ENCODE measurements at regions not wholly inside any gene's neighbourhood (a gene's known extent, or its start where the extent isn't known, plus 50 kb on each side); places are given as distances from the start of the nearest gene placed in this dataset.

DNA sequence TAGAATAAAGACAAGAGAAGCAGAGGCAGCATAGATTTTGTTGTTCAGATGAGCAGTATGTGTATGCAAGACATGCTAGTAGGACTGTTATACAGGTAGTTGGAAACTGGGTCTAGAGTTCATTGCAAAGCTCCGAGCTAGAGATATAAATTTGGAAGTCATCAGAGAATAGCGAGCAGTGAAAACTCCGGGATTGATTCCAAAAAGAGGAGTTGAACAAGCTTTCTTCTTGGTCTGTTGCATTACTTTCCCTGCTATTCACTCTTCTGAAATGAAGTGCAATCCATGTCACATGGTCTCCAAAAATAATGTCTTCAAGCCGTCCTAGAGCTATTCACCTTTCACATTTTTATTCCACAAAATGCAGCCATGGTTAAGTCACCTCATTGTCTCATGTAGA is 67.9 kb upstream of the ZNF462 start:
- DNase-seq, result no peak

DNA sequence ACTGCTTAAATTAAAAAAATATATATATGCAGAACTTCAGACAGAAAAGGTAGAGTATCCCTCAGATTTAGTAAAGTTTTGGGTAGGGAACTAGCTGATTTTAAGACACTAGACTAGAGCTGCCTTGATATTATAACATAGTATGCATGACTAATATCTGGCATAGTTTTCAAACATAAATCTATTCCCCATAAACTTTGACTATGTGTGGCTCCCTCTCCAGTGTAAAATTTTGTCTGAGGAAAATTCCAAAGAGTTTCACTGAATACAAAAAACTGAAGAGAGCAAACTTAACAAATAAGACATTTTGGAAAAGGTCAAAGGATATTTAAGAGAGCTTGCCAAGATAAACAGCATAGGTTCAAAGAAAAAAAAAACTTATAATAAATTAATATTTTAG is 66.2 kb upstream of the ZNF462 start:
- DNase-seq, result no peak

DNA sequence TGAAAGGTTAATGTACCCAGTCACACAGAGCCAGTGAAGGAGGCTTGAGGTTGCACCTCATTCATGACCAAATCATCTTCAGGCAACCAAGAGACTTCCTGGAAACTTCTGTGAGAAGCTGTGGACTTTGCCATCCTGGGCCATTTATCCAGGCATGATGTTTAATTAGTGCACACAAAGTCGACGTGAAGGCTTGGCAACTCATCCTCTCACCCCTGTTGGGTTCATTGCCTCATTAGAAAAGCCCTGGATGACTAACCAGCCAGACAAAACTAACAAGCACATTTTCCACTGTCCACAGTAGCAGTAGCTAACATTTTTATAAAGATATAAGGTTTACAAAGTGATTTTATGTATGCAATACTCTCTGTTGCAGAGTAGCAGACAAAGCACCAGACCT is 65.7 kb upstream of the ZNF462 start:
- DNase-seq, result no peak

DNA sequence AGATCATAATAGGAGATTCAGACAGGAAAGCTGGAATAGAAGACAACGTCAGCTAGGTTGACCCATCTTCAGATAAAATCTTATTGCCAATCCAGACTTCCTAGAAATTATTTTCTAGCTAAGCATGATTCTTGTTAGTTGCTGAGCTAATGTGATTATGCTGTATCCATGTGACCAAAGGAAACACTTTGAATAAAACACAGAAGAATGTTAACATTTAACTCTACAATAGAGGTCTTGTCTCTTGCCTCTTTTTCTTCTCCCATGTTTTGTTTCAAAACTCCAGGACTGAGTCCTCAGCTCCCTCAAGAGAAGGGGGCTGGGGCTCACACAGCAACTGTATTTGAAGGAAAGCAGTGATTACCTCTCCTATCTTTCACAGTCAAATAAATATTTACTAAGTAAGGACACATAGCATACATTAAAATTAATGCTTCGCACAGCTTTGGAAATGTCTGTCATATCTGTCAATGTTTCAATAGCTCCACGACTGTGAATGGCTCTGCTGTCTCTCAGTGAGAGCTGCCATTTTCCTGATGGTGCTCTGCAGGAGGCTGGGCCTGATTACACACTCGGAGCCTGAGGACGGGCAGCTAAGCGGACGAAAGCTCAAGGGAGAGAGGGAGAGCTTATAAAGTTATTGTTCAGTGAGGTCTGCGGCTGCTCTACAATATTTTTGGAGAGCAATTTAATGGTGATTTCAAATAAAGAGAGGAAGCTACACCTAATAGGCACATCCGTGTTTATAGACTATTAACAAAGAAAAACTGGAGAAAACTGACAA is 64.8 kb upstream of the ZNF462 start:
- no peak for DNase-seq

DNA sequence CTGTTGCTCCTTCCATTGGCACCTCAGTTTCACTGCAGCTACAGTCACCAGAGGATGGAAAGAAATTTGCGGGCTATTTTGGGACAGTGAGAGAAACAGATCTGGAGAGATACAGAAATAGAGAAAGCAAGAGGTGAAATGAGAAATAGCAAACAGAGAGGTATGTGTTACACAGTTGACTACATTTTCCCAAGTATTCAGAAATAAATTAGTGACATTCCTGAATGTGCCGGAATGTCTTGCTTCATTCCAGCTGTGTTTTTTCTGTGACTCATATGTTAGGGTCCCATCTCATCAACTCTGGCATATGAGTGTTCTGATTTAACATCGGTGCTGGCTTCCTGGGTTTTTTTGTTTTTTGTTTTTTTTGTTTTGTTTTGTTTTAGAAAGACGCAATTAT is 63.8 kb upstream of the ZNF462 start:
- DNase-seq, result no peak

DNA sequence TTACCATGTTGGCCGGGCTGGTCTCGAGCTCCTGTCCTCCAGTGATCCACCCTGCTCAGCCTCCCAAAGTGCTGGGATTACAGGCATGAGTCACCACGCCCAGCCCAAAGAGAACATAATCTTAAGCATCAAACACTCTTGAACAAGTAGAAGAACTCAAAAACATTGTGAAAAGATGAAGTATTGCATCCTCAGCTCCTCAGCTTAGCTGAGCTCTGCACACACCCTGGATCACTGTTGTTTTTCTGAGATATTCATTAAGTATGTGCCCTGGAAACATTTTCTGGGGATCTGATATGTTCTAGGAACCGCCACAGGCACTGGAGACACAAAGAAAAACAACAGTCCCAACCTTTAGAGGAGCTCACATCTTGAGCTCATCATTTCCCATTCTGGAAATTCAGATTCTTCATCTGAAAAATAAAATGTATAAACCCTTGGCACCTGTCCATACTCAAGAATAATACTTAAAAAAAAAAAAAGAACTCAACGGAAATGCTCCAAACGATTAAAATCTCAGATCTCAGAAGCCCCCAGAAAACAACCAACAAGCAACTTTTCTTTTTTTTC is 62.2 kb upstream of the ZNF462 start:
- DNase-seq, result no peak

DNA sequence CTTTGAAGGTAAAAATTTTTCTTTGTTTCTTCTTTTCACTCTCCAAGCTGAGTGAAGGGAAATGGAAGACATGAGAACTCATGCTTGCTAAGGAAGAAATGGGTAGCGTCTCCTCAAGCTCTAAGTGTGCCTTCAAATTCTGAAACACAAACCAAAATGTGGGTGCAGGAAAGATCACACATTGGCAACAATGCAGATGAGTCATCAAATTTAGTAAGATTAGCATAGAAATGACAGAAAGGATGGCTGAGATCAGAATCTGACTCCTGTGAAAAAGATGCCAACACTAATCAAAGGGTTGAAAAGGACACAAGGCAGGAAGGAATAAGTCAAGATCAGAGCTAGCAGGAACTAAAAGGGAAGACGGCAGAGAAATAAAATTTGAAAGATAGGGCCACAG is 61.1 kb upstream of the ZNF462 start:
- DNase-seq, result no peak
